KMS-11 (cell line): ENCODE measurements at regions not wholly inside any gene's neighbourhood (a gene's known extent, or its start where the extent isn't known, plus 50 kb on each side); places are given as distances from the start of the nearest gene placed in this dataset.

Source experiments
- H2AFZ ChIP-seq: fragments of 200-600 bp; sonication (generic); 2 replicates; pipeline ENCODE4 v1.6.1; 2016; ENCODE audit warnings: antibody characterized with exemption, mixed run types, low read depth
- H3K27ac ChIP-seq: fragments of 200-600 bp; sonication (generic); 2 replicates; pipeline ENCODE4 v1.6.1; 2016; ENCODE audit warnings: mild to moderate bottlenecking, mixed run types
- H3K27me3 ChIP-seq: fragments of 200-600 bp; sonication (generic); 2 replicates; pipeline ENCODE4 v1.6.1; 2017; ENCODE audit warnings: mild to moderate bottlenecking, low read depth, mixed run types, moderate library complexity; ENCODE audit not compliant: insufficient read depth
- H3K36me3 ChIP-seq: fragments of 200-600 bp; sonication (generic); 2 replicates; pipeline ENCODE4 v1.6.1; 2017; ENCODE audit warnings: mild to moderate bottlenecking, mixed run types; ENCODE audit not compliant: insufficient read depth
- H3K4me1 ChIP-seq: fragments of 200-600 bp; sonication (generic); 2 replicates; pipeline ENCODE4 v1.6.1; 2016; ENCODE audit warnings: mild to moderate bottlenecking, low read depth, mixed run types; ENCODE audit not compliant: poor library complexity, severe bottlenecking
- H3K4me2 ChIP-seq: fragments of 200-600 bp; sonication (generic); 2 replicates; pipeline ENCODE4 v1.7.0; 2016; ENCODE audit warnings: mild to moderate bottlenecking, mixed run types
- H3K4me3 ChIP-seq: fragments of 200-600 bp; sonication (generic); IDR thresholded peaks from 2 replicates; pipeline ENCODE4 v1.6.1; 2017; ENCODE audit warnings: low read depth, low read length, mixed read lengths; ENCODE audit not compliant: insufficient read depth
- H3K79me2 ChIP-seq: fragments of 200-600 bp; sonication (generic); 2 replicates; pipeline ENCODE4 v1.6.1; 2016; ENCODE audit warnings: low read depth, mixed run types; ENCODE audit not compliant: insufficient read depth
- H3K9ac ChIP-seq: fragments of 200-600 bp; sonication (generic); 2 replicates; pipeline ENCODE4 v1.6.1; 2016; ENCODE audit warnings: mild to moderate bottlenecking, mixed run types
- H4K20me1 ChIP-seq: fragments of 200-600 bp; sonication (generic); 2 replicates; pipeline ENCODE4 v1.6.1; 2016; ENCODE audit warnings: mild to moderate bottlenecking, mixed run types; ENCODE audit not compliant: insufficient read depth
- TF ChIP-seq, protein P1 (sequence below): fragments of 200-600 bp; sonication (generic); conservative IDR thresholded peaks from 2 replicates; pipeline ENCODE4 v1.6.1; 2017; ENCODE audit warnings: low read depth, mild to moderate bottlenecking, antibody characterized with exemption, low read length, moderate library complexity, mixed read lengths

DNA sequence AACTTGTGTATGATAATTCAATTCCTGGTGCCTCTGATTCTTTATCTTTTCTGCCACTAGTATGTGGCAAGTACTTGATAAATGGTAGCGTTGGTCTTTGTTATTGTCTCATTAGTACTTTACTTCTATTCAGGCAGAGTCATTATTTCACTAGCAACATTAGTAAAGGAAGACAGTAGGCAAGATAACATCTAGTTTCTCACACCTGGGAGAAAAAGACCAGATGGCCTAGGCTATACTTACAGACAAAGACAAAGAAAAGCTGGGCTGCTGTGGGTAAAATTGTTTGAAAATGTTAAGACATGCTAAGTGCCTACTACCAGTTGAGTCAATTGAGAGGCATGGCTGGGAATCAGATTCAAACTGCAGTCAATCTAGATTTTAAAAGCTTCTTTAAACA, 198.7 kb upstream of the CMC1 start:
- TF ChIP-seq, protein P1, sequence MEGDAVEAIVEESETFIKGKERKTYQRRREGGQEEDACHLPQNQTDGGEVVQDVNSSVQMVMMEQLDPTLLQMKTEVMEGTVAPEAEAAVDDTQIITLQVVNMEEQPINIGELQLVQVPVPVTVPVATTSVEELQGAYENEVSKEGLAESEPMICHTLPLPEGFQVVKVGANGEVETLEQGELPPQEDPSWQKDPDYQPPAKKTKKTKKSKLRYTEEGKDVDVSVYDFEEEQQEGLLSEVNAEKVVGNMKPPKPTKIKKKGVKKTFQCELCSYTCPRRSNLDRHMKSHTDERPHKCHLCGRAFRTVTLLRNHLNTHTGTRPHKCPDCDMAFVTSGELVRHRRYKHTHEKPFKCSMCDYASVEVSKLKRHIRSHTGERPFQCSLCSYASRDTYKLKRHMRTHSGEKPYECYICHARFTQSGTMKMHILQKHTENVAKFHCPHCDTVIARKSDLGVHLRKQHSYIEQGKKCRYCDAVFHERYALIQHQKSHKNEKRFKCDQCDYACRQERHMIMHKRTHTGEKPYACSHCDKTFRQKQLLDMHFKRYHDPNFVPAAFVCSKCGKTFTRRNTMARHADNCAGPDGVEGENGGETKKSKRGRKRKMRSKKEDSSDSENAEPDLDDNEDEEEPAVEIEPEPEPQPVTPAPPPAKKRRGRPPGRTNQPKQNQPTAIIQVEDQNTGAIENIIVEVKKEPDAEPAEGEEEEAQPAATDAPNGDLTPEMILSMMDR = no peak
- no peak overlapping the region for H3K9ac ChIP-seq
- no peaks in the 10 kb centered on the region for H3K4me1 ChIP-seq
- no peak overlapping the region for H3K4me3 ChIP-seq
- H3K79me2 ChIP-seq = no peaks in the 10 kb centered on the region
- H3K4me2 ChIP-seq = no peak overlapping the region
- H4K20me1 ChIP-seq = no peaks in the 10 kb centered on the region
- H3K27ac ChIP-seq = no peak overlapping the region
- no peak overlapping the region for H2AFZ ChIP-seq
- no peaks in the 10 kb centered on the region for H3K36me3 ChIP-seq
- no peaks in the 10 kb centered on the region for H3K27me3 ChIP-seq

DNA sequence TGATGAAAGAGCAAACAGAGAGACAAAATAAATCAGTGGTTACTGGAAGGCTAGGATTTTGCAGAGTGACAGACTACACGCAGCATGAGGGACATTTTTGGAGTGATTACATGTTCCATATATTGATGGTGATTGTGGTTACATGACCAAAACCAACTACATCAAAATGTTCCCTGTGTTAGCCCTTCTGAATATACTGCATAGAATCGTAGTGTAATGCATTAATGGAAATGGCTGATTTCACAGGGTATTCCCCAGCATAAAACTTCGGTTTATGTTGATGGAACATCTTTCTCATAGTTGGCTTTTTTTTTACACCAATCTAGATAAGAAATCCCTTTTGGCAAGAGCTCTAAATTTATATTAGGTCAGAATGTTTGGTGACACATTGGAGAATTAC, 191.3 kb upstream of the CMC1 start:
- Histone ChIP-seq H3K9ac (no peak overlapping the region), H4K20me1 (no peaks in the 10 kb centered on the region), H3K4me2 (no peak overlapping the region), H3K79me2 (no peaks in the 10 kb centered on the region), H2AFZ (no peak overlapping the region), H3K27me3 (no peaks in the 10 kb centered on the region), H3K27ac (no peak overlapping the region), H3K4me1 (no peaks in the 10 kb centered on the region), H3K36me3 (no peaks in the 10 kb centered on the region), H3K4me3 (no peak overlapping the region)
- TF ChIP-seq, protein P1 = no peak

DNA sequence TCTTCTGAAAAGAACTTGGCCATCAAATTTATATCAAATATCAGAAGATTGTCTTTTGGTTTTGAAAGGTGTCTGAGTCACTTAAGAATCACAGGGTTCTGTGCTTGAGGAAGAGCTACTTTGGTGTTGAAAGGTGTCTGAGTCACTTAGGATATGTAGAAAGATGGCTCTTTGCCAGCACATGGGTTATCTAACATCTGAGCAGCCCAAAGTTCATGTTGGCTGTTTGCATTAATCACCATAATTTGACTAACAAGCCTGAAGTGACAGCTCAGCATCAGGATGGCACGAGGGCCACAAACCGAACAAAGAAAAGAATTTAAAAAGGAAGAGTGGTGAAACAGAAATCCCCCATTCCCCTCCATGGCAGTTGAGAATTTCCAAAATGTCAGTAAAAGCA, 190.5 kb upstream of the CMC1 start:
- TF ChIP-seq, protein P1 = no peak
- Histone ChIP-seq H3K4me2 (no peak overlapping the region), H3K79me2 (no peaks in the 10 kb centered on the region), H3K9ac (no peak overlapping the region), H3K27ac (no peak overlapping the region), H3K4me3 (no peak overlapping the region), H2AFZ (no peak overlapping the region), H4K20me1 (no peaks in the 10 kb centered on the region), H3K4me1 (no peaks in the 10 kb centered on the region), H3K27me3 (no peaks in the 10 kb centered on the region), H3K36me3 (no peaks in the 10 kb centered on the region)

DNA sequence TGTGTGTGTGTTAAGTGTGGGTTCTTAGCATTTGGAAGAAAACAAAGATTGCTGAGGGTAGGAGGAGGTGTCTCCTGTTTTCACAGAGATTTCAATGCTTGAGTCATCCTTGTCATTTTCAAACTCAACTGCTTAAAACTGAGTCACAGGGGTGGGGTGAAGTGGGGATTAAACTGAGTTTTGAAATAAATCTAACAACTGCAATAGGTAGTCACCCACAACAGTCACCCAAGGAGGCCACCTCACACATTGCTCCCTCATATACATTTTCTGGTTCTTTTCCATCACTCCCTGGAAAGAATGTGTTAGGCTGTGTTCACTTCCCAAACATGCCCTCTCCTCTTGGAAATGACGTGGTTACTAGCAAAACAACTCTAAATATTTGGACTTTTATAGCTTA, 187.7 kb upstream of the CMC1 start:
- no peak overlapping the region for H3K4me3 ChIP-seq
- no peaks in the 10 kb centered on the region for H3K36me3 ChIP-seq
- H3K27me3 ChIP-seq = no peaks in the 10 kb centered on the region
- no peak overlapping the region for H2AFZ ChIP-seq
- TF ChIP-seq, protein P1 = no peak
- H3K4me2 ChIP-seq = no peak overlapping the region
- no peak overlapping the region for H3K9ac ChIP-seq
- H3K79me2 ChIP-seq = no peaks in the 10 kb centered on the region
- no peaks in the 10 kb centered on the region for H3K4me1 ChIP-seq
- no peak overlapping the region for H3K27ac ChIP-seq
- H4K20me1 ChIP-seq = no peaks in the 10 kb centered on the region

DNA sequence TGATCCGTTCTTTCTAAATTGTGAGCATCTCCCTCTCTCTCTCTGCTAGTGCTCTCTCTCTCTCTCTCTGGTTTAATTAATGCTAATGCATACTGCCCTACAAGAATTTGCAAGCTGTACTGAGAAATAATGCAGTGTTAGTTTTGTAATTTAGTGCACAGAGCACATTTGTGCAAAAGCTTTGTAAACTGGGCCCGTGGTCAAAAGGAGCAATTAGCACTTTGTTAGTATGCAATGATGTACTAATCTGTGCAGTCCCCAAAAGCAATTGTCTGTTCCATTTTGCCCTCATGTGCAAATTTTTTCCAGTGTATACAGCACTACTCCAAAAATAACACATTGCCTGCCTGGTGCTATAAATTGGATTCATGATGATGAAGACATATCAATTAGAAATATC, 184.6 kb upstream of the CMC1 start:
- H3K4me2 ChIP-seq = no peak overlapping the region
- no peaks in the 10 kb centered on the region for H4K20me1 ChIP-seq

More for the DNA sequence above, 184.6 kb upstream of the CMC1 start:
- H3K79me2 ChIP-seq = no peaks in the 10 kb centered on the region
- H3K36me3 ChIP-seq = no peaks in the 10 kb centered on the region
- no peak overlapping the region for H2AFZ ChIP-seq
- H3K27ac ChIP-seq = no peak overlapping the region
- no peaks in the 10 kb centered on the region for H3K27me3 ChIP-seq
- H3K4me3 ChIP-seq = no peak overlapping the region
- no peak overlapping the region for H3K9ac ChIP-seq
- no peaks in the 10 kb centered on the region for H3K4me1 ChIP-seq
- TF ChIP-seq, protein P1 = no peak
